HT-29 (cell line): ENCODE measurements at regions not wholly inside any gene's neighbourhood (a gene's known extent, or its start where the extent isn't known, plus 50 kb on each side); places are given as distances from the start of the nearest gene placed in this dataset.
"Not testable (repeated sequence)": the region's sequence is repeated elsewhere in the genome, so short reads cannot be mapped to it uniquely, and the experiment has no call there.

ENCODE experiments used
- DNase-seq: peaks from one replicate; pipeline ENCODE4 v3.0.0-alpha.2; 2015; ENCODE audit warnings: low spot score

- no peak for DNase-seq
Observed at GRCh38 chr7:104264285-104264684, 56.5 kb upstream of the ORC5 start.

- DNase-seq: peak; percentile 54
Observed at GRCh38 chr7:104267701-104268368, 60.0 kb upstream of the ORC5 start.

DNA sequence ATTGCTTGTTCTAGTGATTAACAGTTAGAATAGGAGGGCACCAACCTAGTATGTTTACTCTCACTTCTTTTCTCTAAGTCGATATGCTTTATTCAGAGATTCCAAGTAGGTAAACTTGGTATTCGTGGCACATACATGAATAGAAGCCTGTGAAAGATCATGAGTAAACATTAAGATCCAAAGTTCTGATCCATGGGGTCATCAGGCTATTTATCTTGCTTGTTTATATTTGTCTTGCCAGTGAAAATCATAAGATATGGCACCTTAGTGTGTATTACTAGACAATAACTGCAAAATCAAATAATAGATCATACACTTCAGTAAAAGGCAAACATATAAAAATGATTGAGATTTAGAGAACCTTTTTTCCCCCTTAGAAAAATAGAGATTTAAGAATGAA, 56.5 kb upstream of the LHFPL3 start:
- no peak for DNase-seq

DNA sequence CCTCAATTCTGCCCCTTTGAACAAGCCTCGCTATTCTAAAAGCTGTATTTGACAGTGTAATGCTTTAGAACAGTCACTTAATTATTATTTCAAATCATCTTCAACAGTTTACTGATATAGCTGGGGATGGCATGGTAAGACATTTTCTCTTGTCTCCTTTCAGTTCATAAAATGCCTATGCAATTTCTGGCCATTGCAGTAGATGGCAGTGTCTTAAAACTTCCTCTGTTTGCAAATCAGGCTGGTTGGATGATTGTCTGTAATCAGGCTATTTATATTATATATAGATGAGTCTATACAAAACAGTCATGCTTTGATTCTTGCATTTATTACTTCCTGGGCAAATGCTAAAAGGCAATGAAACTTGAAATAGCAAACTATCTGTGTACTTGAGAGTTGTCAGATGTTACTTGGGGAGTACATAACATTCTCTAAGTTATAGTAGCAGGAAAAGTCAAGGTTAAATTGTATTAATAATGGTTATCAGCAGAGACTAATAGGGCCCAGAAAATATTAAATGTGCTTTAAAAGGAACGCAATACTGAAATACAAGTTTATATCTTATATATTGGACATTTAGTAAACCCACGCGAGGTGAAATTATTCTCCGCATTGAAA, 55.5 kb upstream of the LHFPL3 start:
- peak; percentile 52 for DNase-seq

- no peak for DNase-seq
Observed at GRCh38 chr7:104275900-104276299, 52.5 kb upstream of the LHFPL3 start.

DNA sequence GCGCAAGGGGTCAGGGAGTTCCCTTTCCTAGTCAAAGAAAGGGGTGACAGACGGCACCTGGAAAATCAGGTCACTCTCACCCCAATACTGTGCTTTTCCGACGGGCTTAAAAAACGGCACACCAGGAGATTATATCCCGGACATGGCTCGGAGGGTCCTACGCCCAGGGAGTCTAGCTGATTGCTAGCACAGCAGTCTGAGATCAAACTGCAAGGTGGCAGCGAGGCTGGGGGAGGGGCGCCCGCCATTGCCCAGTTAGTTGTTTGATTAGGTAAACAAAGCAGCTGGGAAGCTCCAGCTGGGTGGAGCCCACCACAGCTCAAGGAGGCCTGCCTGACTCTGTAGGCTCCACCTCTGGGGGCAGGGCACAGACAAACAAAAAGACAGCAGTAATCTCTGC, 51.7 kb upstream of the LHFPL3 start:
- not testable (repeated sequence) for DNase-seq
